Nephron progenitor cell (in vitro differentiated cells): ENCODE measurements at regions not wholly inside any gene's neighbourhood (a gene's known extent, or its start where the extent isn't known, plus 50 kb on each side); places are given as distances from the start of the nearest gene placed in this dataset.

ENCODE experiments used
- DNase-seq: peaks from one replicate; pipeline ENCODE4 v3.0.0; 2021
- H3K27ac Mint-ChIP-seq: 2 replicates; pipeline ENCODE4 v1.8.0; 2021; ENCODE audit warnings: mild to moderate bottlenecking, moderate library complexity, mixed read lengths
- H3K27me3 Mint-ChIP-seq: 2 replicates; pipeline ENCODE4 v1.8.0; 2021; ENCODE audit warnings: mild to moderate bottlenecking, low read depth, mixed read lengths; ENCODE audit not compliant: poor library complexity
- H3K36me3 Mint-ChIP-seq: 2 replicates; pipeline ENCODE4 v1.8.0; 2021; ENCODE audit warnings: low read depth, mixed read lengths
- H3K4me1 Mint-ChIP-seq: 2 replicates; pipeline ENCODE4 v1.8.0; 2021; ENCODE audit warnings: mixed read lengths
- H3K4me3 Mint-ChIP-seq: 2 replicates; pipeline ENCODE4 v1.8.0; 2021; ENCODE audit warnings: mild to moderate bottlenecking, moderate library complexity, mixed read lengths
- H3K9me3 Mint-ChIP-seq: 2 replicates; pipeline ENCODE4 v1.8.0; 2021; ENCODE audit warnings: mild to moderate bottlenecking, moderate library complexity, mixed read lengths
- TF ChIP-seq, protein P1 (sequence below): fragments of 200-600 bp; sonication (generic); IDR thresholded peaks from 2 replicates; pipeline ENCODE4 v1.5.0; 2021; ENCODE audit warnings: antibody characterized with exemption

DNA sequence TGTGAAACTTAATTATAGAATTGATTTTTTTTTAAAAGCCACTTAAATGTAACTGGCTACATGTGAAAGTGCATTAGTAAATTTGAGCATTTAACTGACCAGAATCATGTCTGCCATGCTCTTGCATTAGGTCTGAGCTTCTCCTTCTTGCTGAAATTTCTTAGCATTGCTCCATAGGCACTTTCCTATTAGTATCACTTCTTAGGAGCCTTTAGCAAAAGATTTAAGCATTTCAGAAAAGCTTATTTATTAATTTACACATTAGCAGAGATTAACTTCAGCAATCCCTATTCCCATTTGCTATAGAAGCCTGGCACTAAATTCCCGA lies 211.0 kb downstream of the SNX18 start:
- Mint-ChIP-seq H3K4me3 (no peak overlapping the region), H3K36me3 (no peaks in the 10 kb centered on the region), H3K4me1 (no peaks in the 10 kb centered on the region), H3K27me3 (peaks cover 3% of the 10 kb centered on the region), H3K9me3 (no peaks in the 10 kb centered on the region), H3K27ac (no peak overlapping the region)
- TF ChIP-seq, protein P1, sequence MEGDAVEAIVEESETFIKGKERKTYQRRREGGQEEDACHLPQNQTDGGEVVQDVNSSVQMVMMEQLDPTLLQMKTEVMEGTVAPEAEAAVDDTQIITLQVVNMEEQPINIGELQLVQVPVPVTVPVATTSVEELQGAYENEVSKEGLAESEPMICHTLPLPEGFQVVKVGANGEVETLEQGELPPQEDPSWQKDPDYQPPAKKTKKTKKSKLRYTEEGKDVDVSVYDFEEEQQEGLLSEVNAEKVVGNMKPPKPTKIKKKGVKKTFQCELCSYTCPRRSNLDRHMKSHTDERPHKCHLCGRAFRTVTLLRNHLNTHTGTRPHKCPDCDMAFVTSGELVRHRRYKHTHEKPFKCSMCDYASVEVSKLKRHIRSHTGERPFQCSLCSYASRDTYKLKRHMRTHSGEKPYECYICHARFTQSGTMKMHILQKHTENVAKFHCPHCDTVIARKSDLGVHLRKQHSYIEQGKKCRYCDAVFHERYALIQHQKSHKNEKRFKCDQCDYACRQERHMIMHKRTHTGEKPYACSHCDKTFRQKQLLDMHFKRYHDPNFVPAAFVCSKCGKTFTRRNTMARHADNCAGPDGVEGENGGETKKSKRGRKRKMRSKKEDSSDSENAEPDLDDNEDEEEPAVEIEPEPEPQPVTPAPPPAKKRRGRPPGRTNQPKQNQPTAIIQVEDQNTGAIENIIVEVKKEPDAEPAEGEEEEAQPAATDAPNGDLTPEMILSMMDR, result no peak
- no peak for DNase-seq

DNA sequence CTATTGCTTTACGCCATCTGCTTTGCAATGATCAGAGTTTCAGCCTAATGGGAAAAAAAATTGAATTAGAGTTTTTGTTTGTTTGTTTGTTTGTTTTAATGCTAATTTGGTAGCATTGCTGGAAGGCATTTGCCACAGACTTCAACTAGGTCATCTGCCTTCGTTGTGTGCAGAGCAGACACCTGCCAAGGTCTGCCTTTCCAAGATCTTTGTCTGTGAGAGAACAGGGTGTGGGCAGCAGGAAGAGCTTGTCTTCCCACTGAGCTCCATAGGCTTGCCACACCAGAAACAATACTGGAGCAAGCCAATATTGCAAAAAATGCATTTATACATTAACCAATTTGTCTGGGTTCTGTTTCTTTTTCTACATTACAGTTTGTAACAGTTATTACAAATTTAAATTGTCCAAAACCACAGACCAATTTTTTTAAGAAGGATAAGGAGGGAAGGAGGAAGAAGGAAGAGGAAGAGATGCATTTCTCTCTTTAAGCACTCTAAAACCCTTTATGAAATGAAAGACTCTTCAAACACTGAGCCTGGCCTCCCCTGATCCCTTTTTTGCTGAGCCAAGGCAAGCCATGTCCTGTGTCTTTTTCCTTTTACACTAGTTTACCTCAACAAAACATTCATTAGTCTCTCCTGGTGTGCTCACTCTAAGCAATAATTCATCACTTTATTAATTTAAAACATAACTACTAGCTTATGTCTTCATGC lies 210.5 kb downstream of the SNX18 start:
- H3K4me1 Mint-ChIP-seq, result no peaks in the 10 kb centered on the region
- peak overlapping the region; percentile 22 for H3K27ac Mint-ChIP-seq
- TF ChIP-seq, protein P1, result no peak

DNA sequence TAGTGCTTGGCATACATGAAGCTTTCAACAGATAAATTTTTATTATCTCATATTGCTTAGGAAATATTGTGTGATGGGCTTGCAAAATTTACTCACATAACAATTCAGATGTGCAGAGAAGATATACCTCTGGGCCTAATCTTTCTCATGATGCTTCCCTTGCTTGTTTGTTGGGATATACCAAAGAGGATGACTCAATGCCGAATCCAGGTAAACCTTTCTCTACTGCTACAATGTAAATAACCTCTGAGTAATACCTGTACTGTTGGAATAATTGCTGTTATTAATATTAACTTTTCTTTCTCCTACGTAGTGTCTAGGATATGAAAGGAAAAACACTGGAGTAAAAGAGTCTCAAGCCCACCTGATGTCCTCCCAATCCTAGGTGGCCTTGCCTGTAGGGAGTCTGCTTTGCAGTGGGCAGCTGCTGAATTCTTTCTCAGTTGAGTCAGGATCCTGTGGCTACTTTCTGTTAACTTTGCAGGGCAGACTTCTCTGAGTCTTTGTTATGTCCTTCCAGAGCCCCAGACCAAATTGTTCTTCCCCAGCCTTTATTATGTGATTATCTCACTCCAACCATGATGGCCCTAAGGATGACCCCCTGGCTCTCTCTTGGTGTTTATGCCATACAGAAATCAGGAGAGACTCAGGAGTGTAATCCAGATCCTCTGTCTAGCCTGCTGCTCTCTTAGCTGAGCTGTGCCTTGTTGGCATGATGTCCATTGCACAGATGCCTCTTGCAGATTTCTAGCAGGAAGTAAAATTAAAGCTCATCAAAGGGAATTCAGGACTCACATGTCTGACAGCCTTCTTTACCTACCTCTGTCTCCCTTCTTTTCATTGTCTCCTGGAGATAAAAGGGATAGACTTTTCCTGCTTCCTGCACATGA lies 208.1 kb downstream of the SNX18 start:
- no peak overlapping the region for H3K4me3 Mint-ChIP-seq
- no peak for DNase-seq
- H3K4me1 Mint-ChIP-seq, result peaks cover 10% of the 10 kb centered on the region
- TF ChIP-seq, protein P1, result no peak
- H3K27ac Mint-ChIP-seq, result no peak overlapping the region
- no peaks in the 10 kb centered on the region for H3K36me3 Mint-ChIP-seq
- no peaks in the 10 kb centered on the region for H3K9me3 Mint-ChIP-seq
- peaks cover 3% of the 10 kb centered on the region for H3K27me3 Mint-ChIP-seq

More for the DNA sequence above, 210.5 kb downstream of the SNX18 start:
- Mint-ChIP-seq H3K4me3 (no peak overlapping the region), H3K36me3 (no peaks in the 10 kb centered on the region), H3K27me3 (peaks cover 3% of the 10 kb centered on the region), H3K9me3 (no peaks in the 10 kb centered on the region)
- DNase-seq, result no peak

DNA sequence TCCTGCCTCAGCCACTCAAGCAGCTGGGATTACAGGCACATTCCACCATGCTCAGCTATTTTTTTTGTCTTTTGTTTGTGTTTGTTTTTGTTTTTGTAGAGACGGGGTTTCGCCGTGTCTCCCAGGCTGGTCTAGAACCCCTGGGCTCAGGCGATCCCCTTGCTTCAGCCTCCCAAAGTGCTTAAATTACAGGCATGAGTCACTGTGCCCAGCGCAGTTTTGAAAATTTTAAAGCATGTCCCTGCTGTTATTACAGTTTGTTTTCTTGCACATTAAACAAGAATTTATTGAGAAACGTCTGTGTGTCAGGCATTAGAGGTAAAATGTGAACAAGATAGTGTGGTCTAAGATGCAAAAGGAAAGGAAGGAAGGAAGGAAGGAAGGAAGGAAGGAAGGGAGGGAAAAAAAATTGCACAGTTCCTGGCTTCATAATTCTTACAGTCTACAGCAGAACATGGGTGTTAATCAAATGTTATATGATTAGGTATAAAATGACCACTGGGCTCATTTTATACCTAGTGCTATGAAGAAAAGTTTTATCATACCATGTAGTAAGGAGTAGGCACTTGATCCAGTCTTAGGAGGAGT lies 205.4 kb downstream of the SNX18 start:
- Mint-ChIP-seq H3K27me3 (peaks cover under 1% of the 10 kb centered on the region), H3K36me3 (no peaks in the 10 kb centered on the region), H3K4me1 (peaks cover 24% of the 10 kb centered on the region)

DNA sequence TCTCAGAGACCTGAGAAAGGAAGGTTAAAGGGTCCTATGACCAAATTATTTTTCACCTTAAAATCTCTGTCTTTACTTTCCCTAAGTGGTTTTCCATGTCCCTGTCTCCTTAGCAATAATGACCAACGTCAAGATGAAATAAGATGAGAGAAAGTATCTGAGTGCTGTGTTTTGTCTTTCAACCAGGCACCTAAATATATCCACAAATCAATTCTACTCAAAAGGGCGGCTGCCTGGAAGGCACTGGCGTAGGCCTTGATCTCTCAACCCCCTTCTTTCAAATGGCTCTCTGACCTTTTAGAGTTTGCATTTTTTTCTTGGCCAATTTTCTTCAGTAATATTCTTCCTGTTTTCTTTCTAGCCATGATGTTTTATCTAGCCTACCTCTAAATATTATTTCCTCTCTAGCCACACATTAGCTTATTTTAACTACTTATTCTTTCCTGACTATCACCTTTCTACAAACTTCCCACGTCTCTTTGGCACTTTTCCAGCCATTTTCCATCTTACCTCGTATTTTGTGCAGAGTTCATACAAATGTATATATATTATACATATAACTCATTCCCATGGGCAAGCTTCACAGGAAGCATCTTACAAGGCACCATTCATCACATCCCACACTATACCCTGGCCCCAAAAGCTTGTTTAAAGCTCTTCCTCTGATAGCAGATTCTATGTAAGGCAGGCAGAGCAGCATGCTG lies 204.5 kb downstream of the SNX18 start:
- TF ChIP-seq, protein P1, result no peak
- peaks cover 1% of the 10 kb centered on the region for H3K9me3 Mint-ChIP-seq
- no peak overlapping the region for H3K27ac Mint-ChIP-seq
- H3K4me3 Mint-ChIP-seq, result no peak overlapping the region
- no peaks in the 10 kb centered on the region for H3K27me3 Mint-ChIP-seq
- H3K36me3 Mint-ChIP-seq, result no peaks in the 10 kb centered on the region
- H3K4me1 Mint-ChIP-seq, result peaks cover 28% of the 10 kb centered on the region
- no peak for DNase-seq

More for the DNA sequence above, 205.4 kb downstream of the SNX18 start:
- no peak overlapping the region for H3K4me3 Mint-ChIP-seq
- TF ChIP-seq, protein P1, result no peak
- peak overlapping the region; percentile 8 for H3K27ac Mint-ChIP-seq
- no peak for DNase-seq
- no peaks in the 10 kb centered on the region for H3K9me3 Mint-ChIP-seq
